ENCODE measurements at regions not wholly inside any gene's neighbourhood (a gene's known extent, or its start where the extent isn't known, plus 50 kb on each side); places are given as distances from the start of the nearest gene placed in this dataset.
A peak's percentile ranks its signal among the peaks of the same experiment; 100 is the strongest.

- TF ChIP-seq CTCF (conservative IDR thresholded peaks at IDR 0.05), result no peak
- no peak overlapping the region; the same call in 1 of the 2 replicates for H3K27ac ChIP-seq
Observed at GRCh38 chr12:115335048-115335447, 651.1 kb upstream of the TBX3 start.

DNA sequence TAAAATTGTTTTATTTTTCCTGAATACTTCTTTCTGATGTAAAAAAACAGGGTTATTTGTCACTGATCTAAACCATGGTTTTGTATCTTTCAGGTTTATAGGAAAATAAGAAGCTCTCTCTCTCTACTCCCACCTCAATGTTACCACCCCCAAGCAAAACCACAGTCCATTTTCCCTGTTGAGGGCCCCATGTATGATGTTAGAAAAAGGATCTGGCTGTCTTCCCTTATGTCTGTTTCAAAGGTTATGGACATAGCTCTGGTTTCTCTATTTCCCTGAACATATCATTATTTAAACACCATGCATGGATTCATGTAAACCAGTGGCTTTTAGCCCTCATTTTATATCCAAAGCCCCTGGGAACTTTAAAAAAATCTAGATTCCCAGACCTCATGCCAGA is 649.0 kb upstream of the TBX3 start:
- no peak for TF ChIP-seq CTCF (conservative IDR thresholded peaks at IDR 0.05)
- H3K27ac ChIP-seq, result no peak overlapping the region

DNA sequence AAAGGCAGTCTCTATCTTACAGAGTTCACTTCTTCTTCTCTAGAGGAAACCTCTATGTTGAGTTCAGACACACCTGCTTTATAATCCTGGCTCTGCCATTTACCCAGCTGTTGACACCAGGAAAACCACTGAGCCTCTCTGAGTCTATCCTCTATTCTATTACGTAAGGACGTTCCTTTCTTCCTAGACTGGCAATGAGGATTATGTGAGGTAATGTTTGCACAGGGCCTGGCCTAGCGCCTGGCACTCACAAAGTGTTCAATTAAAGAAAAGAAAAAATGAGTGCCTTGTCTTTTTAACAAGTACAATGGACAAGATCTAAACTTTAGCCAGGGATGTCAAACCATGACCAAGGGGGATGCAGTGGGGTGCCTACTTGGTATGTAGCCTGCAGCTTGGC is 641.9 kb upstream of the TBX3 start:
- peak overlapping the region; percentile 69 for H3K27ac ChIP-seq

DNA sequence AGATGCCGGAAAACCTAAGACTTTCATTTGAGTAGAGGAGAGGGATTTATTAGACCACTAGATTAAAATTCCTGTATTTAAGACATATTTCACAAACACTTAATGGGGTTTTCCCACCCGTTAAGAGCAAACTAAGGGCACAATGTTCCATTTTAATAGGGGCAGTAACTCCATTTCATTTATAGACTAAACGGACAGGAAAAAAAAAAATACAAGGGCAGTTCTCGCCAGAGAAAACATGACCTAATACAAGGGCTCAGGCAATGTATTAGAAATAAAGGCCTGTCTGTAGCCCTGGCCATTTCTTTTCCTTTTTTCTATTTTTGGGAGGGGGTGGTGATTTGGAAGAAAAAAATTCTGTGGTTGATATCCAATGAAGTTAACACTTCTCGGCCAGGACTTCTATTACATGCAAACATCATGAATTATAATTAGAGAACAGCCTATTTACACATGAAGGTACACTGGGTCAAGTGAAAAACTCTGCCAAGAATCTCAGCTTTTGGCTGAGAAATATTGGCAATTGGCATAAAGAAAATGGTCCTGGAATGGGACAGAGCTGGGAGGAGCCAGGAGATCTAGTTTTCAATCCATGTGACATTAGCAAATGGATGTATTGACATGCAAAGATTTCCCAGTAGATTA is 641.1 kb upstream of the TBX3 start:
- H3K27ac ChIP-seq, result peak overlapping the region; percentile 69
- TF ChIP-seq CTCF (conservative IDR thresholded peaks at IDR 0.05), result no peak

More for the DNA sequence above, 641.9 kb upstream of the TBX3 start:
- no peak for TF ChIP-seq CTCF (conservative IDR thresholded peaks at IDR 0.05)

- no peak for TF ChIP-seq CTCF (conservative IDR thresholded peaks at IDR 0.05)
- peak overlapping the region; percentile 69 for H3K27ac ChIP-seq
Observed at GRCh38 chr12:115323223-115323905, 639.4 kb upstream of the TBX3 start.

- TF ChIP-seq CTCF (conservative IDR thresholded peaks at IDR 0.05), result no peak
- H3K27ac ChIP-seq, result no peak overlapping the region
Observed at GRCh38 chr12:115322275-115322674, 638.3 kb upstream of the TBX3 start.

GRCh38 chr12:115320967-115321366 is 637.0 kb upstream of the TBX3 start:
- no peak for TF ChIP-seq CTCF (conservative IDR thresholded peaks at IDR 0.05)
- no peak overlapping the region for H3K27ac ChIP-seq
